ENCODE measurements at regions not wholly inside any gene's neighbourhood (a gene's known extent, or its start where the extent isn't known, plus 50 kb on each side); places are given as distances from the start of the nearest gene placed in this dataset.

- Histone ChIP-seq H3K27me3 (ENCODE audit: control insufficient read depth, extremely low read depth, insufficient read depth, low read length) (no peaks in the 10 kb centered on the region), H3K9me3 (ENCODE audit: control insufficient read depth, low read depth, low read length) (no peaks in the 10 kb centered on the region), H3K79me2 (ENCODE audit: control insufficient read depth, insufficient read depth, low read length) (no peaks in the 10 kb centered on the region), H4K20me1 (ENCODE audit: control insufficient read depth, extremely low read depth, insufficient read depth, low read length) (no peaks in the 10 kb centered on the region), H2AFZ (ENCODE audit: control insufficient read depth, low read length) (no peak overlapping the region), H3K4me1 (ENCODE audit: control insufficient read depth, extremely low read depth, insufficient read depth, low read length) (no peaks in the 10 kb centered on the region), H3K4me2 (ENCODE audit: control insufficient read depth, extremely low read depth, insufficient read depth, low read depth, low read length) (no peak overlapping the region), H3K27ac (ENCODE audit: control insufficient read depth, insufficient read depth, low read length) (no peak overlapping the region), H3K9me1 (ENCODE audit: control insufficient read depth, extremely low read depth, insufficient read depth, low read length) (no peaks in the 10 kb centered on the region), H3K4me3 (ENCODE audit: control insufficient read depth in 2 of 3, extremely low read depth in 1 of 3, insufficient read depth in 2 of 3, low read depth in 1 of 3, low read length in 3 of 3) (no peak overlapping the region), H3K36me3 (ENCODE audit: control insufficient read depth in 2 of 2, extremely low read depth in 1 of 2, insufficient read depth in 2 of 2, low read length in 2 of 2) (no peaks in the 10 kb centered on the region), H3K9ac (ENCODE audit: control insufficient read depth, extremely low read depth, insufficient read depth, low read length) (no peak overlapping the region)
- TF ChIP-seq, protein P1, sequence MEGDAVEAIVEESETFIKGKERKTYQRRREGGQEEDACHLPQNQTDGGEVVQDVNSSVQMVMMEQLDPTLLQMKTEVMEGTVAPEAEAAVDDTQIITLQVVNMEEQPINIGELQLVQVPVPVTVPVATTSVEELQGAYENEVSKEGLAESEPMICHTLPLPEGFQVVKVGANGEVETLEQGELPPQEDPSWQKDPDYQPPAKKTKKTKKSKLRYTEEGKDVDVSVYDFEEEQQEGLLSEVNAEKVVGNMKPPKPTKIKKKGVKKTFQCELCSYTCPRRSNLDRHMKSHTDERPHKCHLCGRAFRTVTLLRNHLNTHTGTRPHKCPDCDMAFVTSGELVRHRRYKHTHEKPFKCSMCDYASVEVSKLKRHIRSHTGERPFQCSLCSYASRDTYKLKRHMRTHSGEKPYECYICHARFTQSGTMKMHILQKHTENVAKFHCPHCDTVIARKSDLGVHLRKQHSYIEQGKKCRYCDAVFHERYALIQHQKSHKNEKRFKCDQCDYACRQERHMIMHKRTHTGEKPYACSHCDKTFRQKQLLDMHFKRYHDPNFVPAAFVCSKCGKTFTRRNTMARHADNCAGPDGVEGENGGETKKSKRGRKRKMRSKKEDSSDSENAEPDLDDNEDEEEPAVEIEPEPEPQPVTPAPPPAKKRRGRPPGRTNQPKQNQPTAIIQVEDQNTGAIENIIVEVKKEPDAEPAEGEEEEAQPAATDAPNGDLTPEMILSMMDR (optimal IDR thresholded peaks at IDR 0.05 in 1 of 3, IDR thresholded peaks at IDR 0.05 in 1 of 3, conservative IDR thresholded peaks at IDR 0.05 in 1 of 3; ENCODE audit: extremely low read depth in 1 of 3, insufficient read depth in 2 of 3, low read length in 3 of 3) = no peak
- TF ChIP-seq EZH2 (IDR thresholded peaks at IDR 0.05; ENCODE audit: low read length) = no peak
- no peak for FAIRE-seq
- dilution Hi-C loops (cut with MboI; ENCODE audit: extremely low pct_ligation_motif_present, low sequenced_read_pairs) = no loop called here
- no peak for DNase-seq (ENCODE audit: low read depth, low spot score)
Observed at GRCh38 chr4:62522273-62522672, 1322.1 kb downstream of the ADGRL3 start.

- TF ChIP-seq, protein P1 (optimal IDR thresholded peaks at IDR 0.05 in 1 of 3, IDR thresholded peaks at IDR 0.05 in 1 of 3, conservative IDR thresholded peaks at IDR 0.05 in 1 of 3; ENCODE audit: extremely low read depth in 1 of 3, insufficient read depth in 2 of 3, low read length in 3 of 3) = no peak
- TF ChIP-seq EZH2 (IDR thresholded peaks at IDR 0.05; ENCODE audit: low read length) = no peak
- no peaks in the 10 kb centered on the region for H4K20me1 ChIP-seq (ENCODE audit: control insufficient read depth, extremely low read depth, insufficient read depth, low read length)
- H3K4me2 ChIP-seq (ENCODE audit: control insufficient read depth, extremely low read depth, insufficient read depth, low read depth, low read length) = no peak overlapping the region
- no peak overlapping the region for H3K27ac ChIP-seq (ENCODE audit: control insufficient read depth, insufficient read depth, low read length)
- no peak overlapping the region for H3K9ac ChIP-seq (ENCODE audit: control insufficient read depth, extremely low read depth, insufficient read depth, low read length)
- no peak overlapping the region for H3K4me3 ChIP-seq (ENCODE audit: control insufficient read depth in 2 of 3, extremely low read depth in 1 of 3, insufficient read depth in 2 of 3, low read depth in 1 of 3, low read length in 3 of 3)
- no peak overlapping the region for H2AFZ ChIP-seq (ENCODE audit: control insufficient read depth, low read length)
- no peaks in the 10 kb centered on the region for H3K9me3 ChIP-seq (ENCODE audit: control insufficient read depth, low read depth, low read length)
- dilution Hi-C loops (cut with MboI; ENCODE audit: extremely low pct_ligation_motif_present, low sequenced_read_pairs) = no loop called here
- no peaks in the 10 kb centered on the region for H3K9me1 ChIP-seq (ENCODE audit: control insufficient read depth, extremely low read depth, insufficient read depth, low read length)
- no peak for FAIRE-seq
- H3K27me3 ChIP-seq (ENCODE audit: control insufficient read depth, extremely low read depth, insufficient read depth, low read length) = no peaks in the 10 kb centered on the region
- no peaks in the 10 kb centered on the region for H3K4me1 ChIP-seq (ENCODE audit: control insufficient read depth, extremely low read depth, insufficient read depth, low read length)
- H3K79me2 ChIP-seq (ENCODE audit: control insufficient read depth, insufficient read depth, low read length) = no peaks in the 10 kb centered on the region
- no peaks in the 10 kb centered on the region for H3K36me3 ChIP-seq (ENCODE audit: control insufficient read depth in 2 of 2, extremely low read depth in 1 of 2, insufficient read depth in 2 of 2, low read length in 2 of 2)
- DNase-seq (ENCODE audit: low read depth, low spot score) = no peak
Observed at GRCh38 chr4:62517716-62518115, 1317.6 kb downstream of the ADGRL3 start.

Data from keratinocyte (primary cell).